Adrenal gland (tissue), 9 donors: ENCODE measurements at regions not wholly inside any gene's neighbourhood (a gene's known extent, or its start where the extent isn't known, plus 50 kb on each side); places are given as distances from the start of the nearest gene placed in this dataset.

Source experiments
- DNase-seq, 7 donors: peaks; one replicate each; pipeline ENCODE4 v3.0.0-alpha.2; 2019 to 2020
- H3K27ac ChIP-seq, 5 donors: fragments of 200-600 bp; sonication (generic) in 4 of 5; 1 replicate in 3 of 5; 2 replicates in 2 of 5; pipeline versions ENCODE4 v1.5.1 to v1.8.0; 2016 to 2020; ENCODE audit warnings: mild to moderate bottlenecking in 1 of 5
- H3K27me3 ChIP-seq: fragments of 200-600 bp; 2 replicates; pipeline ENCODE4 v1.8.0; 2021
- H3K36me3 ChIP-seq, 2 donors: fragments of 200-600 bp; replicated peaks in 1 of 2; 1 replicate in 1 of 2; 2 replicates in 1 of 2; pipeline versions ENCODE4 v1.5.1 to v1.8.0; 2018 to 2022
- H3K4me1 ChIP-seq, 2 donors: fragments of 200-600 bp; replicated peaks in 1 of 2; 1 replicate in 1 of 2; 2 replicates in 1 of 2; pipeline versions ENCODE4 v1.5.1 to v1.8.0; 2018 to 2021
- H3K4me3 ChIP-seq, 4 donors: fragments of 200-600 bp; sonication (generic) in 3 of 4; one replicate each; pipeline ENCODE4 v1.5.1; 2016 to 2018
- H3K9me3 ChIP-seq, 3 donors: fragments of 200-600 bp; sonication (generic) in 1 of 3; replicated peaks in 1 of 3; 1 replicate in 2 of 3; 2 replicates in 1 of 3; pipeline versions ENCODE4 v1.5.1 to v1.8.0; 2016 to 2021
- CTCF ChIP-seq, 6 experiments: fragments of 450-650 bp in 4 of 6; fragments of 200-600 bp in 2 of 6; sonication (generic) in 1 of 6; IDR thresholded peaks; 1 replicate in 5 of 6; 2 replicates in 1 of 6; pipeline versions ENCODE4 v1.5.1 to v1.8.0; 2016 to 2021; ENCODE audit warnings: antibody characterized with exemption in 6 of 6, mild to moderate bottlenecking in 2 of 6, moderate library complexity in 1 of 6
- POLR2A ChIP-seq, 2 donors: fragments of 450-650 bp; IDR thresholded peaks; one replicate each; pipeline ENCODE4 v1.6.1; 2017; ENCODE audit warnings: antibody characterized with exemption in 2 of 2, mild to moderate bottlenecking in 2 of 2, moderate library complexity in 1 of 2
- WGBS, 4 donors: extraction: QIAGEN DNeasy Blood & Tissue Kit in 2 of 4; methylation state at CpG; one replicate each; pipeline versions ENCODE4 v1.1.5 to v1.1.7; 2013 to 2017; 5-methylcytosine and 5-hydroxymethylcytosine counted together
- intact Hi-C, 2 donors: fragments of 100-400 bp; cut with DNase I; formaldehyde crosslinking; loops; one replicate each; pipeline versions ENCODE4 v1.14.1 to v1.15.0; 2022 to 2023
- donor health status: healthy with polysubstance abuse.
- donor health status: Bipolar disorder and iron deficiency.
- donor health status: DM: yes; HTN: yes; CAD: no.
- donor health status: DM: no; HTN: no; CAD: no.
- donor health status: DM: no; HTN: no; CAD: no.

GRCh38 chr13:100809856-100810255 lies 135.3 kb upstream of the TMTC4 start:
- Histone ChIP-seq H3K4me3 (no peak overlapping the region), H3K4me1 (no peaks in the 10 kb centered on the region), H3K9me3 (no peaks in the 10 kb centered on the region), H3K27ac (no peak overlapping the region), H3K27me3 (no peaks in the 10 kb centered on the region), H3K36me3 (no peaks in the 10 kb centered on the region)
- no peak for TF ChIP-seq POLR2A (IDR thresholded peaks at IDR 0.05)
- TF ChIP-seq CTCF (IDR thresholded peaks at IDR 0.05) = no peak
- intact Hi-C loops = no loop called here
- no peak for DNase-seq
- WGBS, 4 donors = 51 to 59% (median 56%) methylated on average over 3 of the region's 3 CpGs

GRCh38 chr13:100809129-100809390 lies 134.5 kb upstream of the TMTC4 start:
- no peaks in the 10 kb centered on the region for H3K27me3 ChIP-seq
- TF ChIP-seq POLR2A (IDR thresholded peaks at IDR 0.05) = no peak
- TF ChIP-seq CTCF (IDR thresholded peaks at IDR 0.05) = no peak
- DNase-seq = no peak
- H3K9me3 ChIP-seq = no peaks in the 10 kb centered on the region
- H3K4me3 ChIP-seq = no peak overlapping the region
- 54 to 71% (median 59%) methylated on average over 2 of the region's 2 CpGs for WGBS, 4 donors
- no peaks in the 10 kb centered on the region for H3K4me1 ChIP-seq
- intact Hi-C loops = no loop called here
- no peak overlapping the region for H3K27ac ChIP-seq
- H3K36me3 ChIP-seq = no peaks in the 10 kb centered on the region

GRCh38 chr13:100808330-100809128 lies 133.9 kb upstream of the TMTC4 start:
- no peak for DNase-seq
- Histone ChIP-seq H3K27me3 (no peaks in the 10 kb centered on the region), H3K4me3 (no peak overlapping the region), H3K4me1 (no peaks in the 10 kb centered on the region), H3K9me3 (no peaks in the 10 kb centered on the region), H3K36me3 (no peaks in the 10 kb centered on the region), H3K27ac (no peak overlapping the region)
- intact Hi-C loops = no loop called here
- 51 to 65% (median 63%) methylated on average over 8 of the region's 8 CpGs for WGBS, 4 donors
- no peak for TF ChIP-seq POLR2A (IDR thresholded peaks at IDR 0.05)
- no peak for TF ChIP-seq CTCF (IDR thresholded peaks at IDR 0.05)

- TF ChIP-seq POLR2A (IDR thresholded peaks at IDR 0.05) (no peak), CTCF (IDR thresholded peaks at IDR 0.05) (no peak)
These were observed 128.5 kb upstream of the TMTC4 start for GRCh38 chr13:100803091-100803490.

More at GRCh38 chr13:100803091-100803490, 128.5 kb upstream of the TMTC4 start:
- Histone ChIP-seq H3K4me3 (no peak overlapping the region), H3K27me3 (no peaks in the 10 kb centered on the region), H3K9me3 (no peaks in the 10 kb centered on the region), H3K4me1 (no peaks in the 10 kb centered on the region), H3K36me3 (no peaks in the 10 kb centered on the region), H3K27ac (no peak overlapping the region)
- intact Hi-C loops = no loop called here
- WGBS, 4 donors = 64 to 82% (median 67%) methylated on average over 6 of the region's 6 CpGs
- no peak for DNase-seq
